Stimulated activated naive CD4-positive, alpha-beta T cell (primary cell): ENCODE measurements at regions not wholly inside any gene's neighbourhood (a gene's known extent, or its start where the extent isn't known, plus 50 kb on each side); places are given as distances from the start of the nearest gene placed in this dataset.
"Not testable (repeated sequence)": the region's sequence is repeated elsewhere in the genome, so short reads cannot be mapped to it uniquely, and the experiment has no call there.

Experiments
- DNase-seq, 6 experiments: peaks; one replicate each; lab custom pipeline; 2025; lab: John Stamatoyannopoulos, UW

GRCh38 chr1:121573881-121574504 is 389.2 kb downstream of the SRGAP2C start:
- DNase-seq = not testable (repeated sequence)

GRCh38 chr1:121574505-121574899 is 389.7 kb downstream of the SRGAP2C start:
- DNase-seq = not testable (repeated sequence)

GRCh38 chr1:121582898-121583297 is 398.1 kb downstream of the SRGAP2C start:
- DNase-seq = not testable (repeated sequence)

- DNase-seq = peak in 3 of 6 experiments; percentile 18 to 20 (median 20)
Measured at GRCh38 chr1:121586369-121587229, 401.8 kb downstream of the SRGAP2C start.

- no peak for DNase-seq
Measured at GRCh38 chr1:121587230-121587569, 402.4 kb downstream of the SRGAP2C start.

GRCh38 chr1:121587777-121588176 is 403.0 kb downstream of the SRGAP2C start:
- no peak for DNase-seq

- no peak for DNase-seq
Measured at GRCh38 chr1:121594096-121594495, 409.3 kb downstream of the SRGAP2C start.

GRCh38 chr1:121595089-121595488 is 410.3 kb downstream of the SRGAP2C start:
- DNase-seq = no peak

GRCh38 chr1:121604843-121605444 is 420.2 kb downstream of the SRGAP2C start:
- DNase-seq = not testable (repeated sequence)

- DNase-seq = not testable (repeated sequence)
Measured at GRCh38 chr1:121607499-121607898, 422.7 kb downstream of the SRGAP2C start.
